ENCODE measurements at regions not wholly inside any gene's neighbourhood (a gene's known extent, or its start where the extent isn't known, plus 50 kb on each side); places are given as distances from the start of the nearest gene placed in this dataset.
A peak's percentile ranks its signal among the peaks of the same experiment; 100 is the strongest.

GRCh38 chr10:62550173-62550572 lies 176.0 kb downstream of the ZNF365 start:
- no peak for TF ChIP-seq CTCF (conservative IDR thresholded peaks at IDR 0.05; ENCODE audit: low read depth)
- POLR2A ChIA-PET (ENCODE audit: low non-redundant PET): no interaction called here
- DNase-seq (ENCODE audit: low spot score): no peak
- CTCF ChIA-PET: no interaction called here
- H3K27ac ChIP-seq: no peak overlapping the region

DNA sequence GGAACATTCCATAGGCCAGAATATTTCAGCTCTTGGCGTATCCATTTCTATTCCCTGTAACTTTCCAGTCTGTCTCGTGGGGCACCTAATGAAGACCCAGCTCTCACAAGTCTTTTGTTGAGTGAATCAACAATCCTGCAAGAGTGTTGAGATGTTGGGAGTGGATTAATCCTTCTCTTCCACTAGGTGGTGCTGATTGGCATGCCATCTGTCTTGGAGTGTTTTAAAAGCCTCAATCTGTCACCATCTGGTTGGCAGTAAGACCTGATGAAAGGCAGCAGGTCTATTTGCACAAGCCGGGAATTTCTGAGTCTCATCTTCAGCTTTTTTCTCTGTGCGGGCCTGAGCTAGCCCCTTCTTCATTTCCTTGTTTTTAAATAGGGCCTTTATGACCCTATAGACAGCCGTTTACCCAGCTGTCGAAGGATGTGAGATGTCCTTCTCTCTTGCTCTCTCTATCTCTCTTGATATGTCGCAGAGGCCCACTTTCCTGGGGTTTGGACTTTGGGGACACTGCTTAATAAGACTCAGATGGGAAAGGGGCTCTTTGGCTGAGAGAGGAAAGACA lies 180.5 kb downstream of the ZNF365 start:
- ChIA-PET POLR2A (ENCODE audit: low non-redundant PET) (no interaction called here), CTCF (interaction anchor here (0.5 to 0.6 kb wide), 2 partner anchors 235 to 1423 kb away, joined by 3 to 4 read pairs; no protein-coding TSS in a partner anchor)
- H3K27ac ChIP-seq: no peak overlapping the region
- 0 out of 2 replicates have a peak, but pooled peaks have one; percentile 16 for TF ChIP-seq CTCF (conservative IDR thresholded peaks at IDR 0.05; ENCODE audit: low read depth)
- DNase-seq (ENCODE audit: low spot score): no peak

- ChIA-PET CTCF (no interaction called here), POLR2A (ENCODE audit: low non-redundant PET) (no interaction called here)
- no peak for TF ChIP-seq CTCF (conservative IDR thresholded peaks at IDR 0.05; ENCODE audit: low read depth)
- no peak overlapping the region for H3K27ac ChIP-seq
- DNase-seq (ENCODE audit: low spot score): no peak
Observed at GRCh38 chr10:62559481-62560200, 185.5 kb downstream of the ZNF365 start.

DNA sequence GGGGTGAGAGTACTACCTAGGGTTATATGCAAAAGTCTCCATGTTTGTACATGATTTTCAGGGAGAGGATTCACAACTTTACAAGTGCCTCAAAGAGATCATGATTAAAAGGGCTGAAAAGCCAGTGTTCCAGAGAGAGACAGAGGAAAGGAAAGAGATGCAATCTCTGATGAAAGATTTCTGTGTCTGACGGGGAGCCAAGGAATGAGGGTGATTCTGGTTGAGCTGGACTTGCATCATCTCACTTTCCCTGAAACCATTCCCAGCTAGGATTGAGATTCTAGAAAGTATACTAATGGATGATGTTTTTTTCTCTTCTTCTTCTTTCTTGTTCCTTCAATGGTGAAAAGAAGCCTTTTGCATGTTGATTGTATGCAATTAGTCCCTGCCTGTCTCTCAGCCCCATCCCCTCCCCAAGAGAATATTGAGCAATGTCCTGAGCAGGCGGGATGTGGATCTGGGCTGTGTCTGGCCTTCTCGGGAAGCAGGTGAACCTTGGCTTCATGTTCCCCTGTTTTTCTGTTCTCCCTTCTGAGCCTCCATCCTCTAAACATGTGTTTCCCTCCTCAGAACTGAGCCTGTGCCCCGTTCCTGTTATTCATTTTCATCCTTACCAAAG lies 186.1 kb downstream of the ZNF365 start:
- CTCF ChIA-PET: no interaction called here

DNA sequence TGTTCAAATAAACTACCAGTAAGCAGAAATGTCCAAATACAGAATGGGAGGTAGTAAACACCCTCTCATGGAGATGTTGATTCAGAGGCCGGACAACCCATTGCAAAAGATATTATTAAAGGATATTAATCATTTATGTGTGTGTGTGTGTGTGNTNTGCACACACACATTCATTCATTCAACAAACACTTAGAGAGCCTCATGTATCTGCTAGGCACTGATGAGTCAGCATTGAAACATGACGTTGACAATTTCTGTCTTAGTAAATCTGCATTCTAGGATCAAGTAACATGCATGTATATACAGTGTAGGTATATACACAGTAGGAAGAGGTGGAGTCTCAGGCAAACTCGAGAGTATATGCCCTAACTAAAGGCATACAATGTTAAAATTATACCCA lies 187.0 kb downstream of the ZNF365 start:
- ChIA-PET CTCF (no interaction called here), POLR2A (ENCODE audit: low non-redundant PET) (no interaction called here)
- no peak for TF ChIP-seq CTCF (conservative IDR thresholded peaks at IDR 0.05; ENCODE audit: low read depth)
- H3K27ac ChIP-seq: no peak overlapping the region
- DNase-seq (ENCODE audit: low spot score): no peak

More for the DNA sequence above, 186.1 kb downstream of the ZNF365 start:
- no peak for DNase-seq (ENCODE audit: low spot score)
- POLR2A ChIA-PET (ENCODE audit: low non-redundant PET): no interaction called here
- H3K27ac ChIP-seq: no peak overlapping the region
- no peak for TF ChIP-seq CTCF (conservative IDR thresholded peaks at IDR 0.05; ENCODE audit: low read depth)

GRCh38 chr10:62562101-62562500 lies 187.9 kb downstream of the ZNF365 start:
- POLR2A ChIA-PET (ENCODE audit: low non-redundant PET): no interaction called here
- CTCF ChIA-PET: interaction anchor here (0.6 kb wide), 2 partner anchors 182 to 581 kb away, joined by 3 read pairs; no protein-coding TSS in a partner anchor
- H3K27ac ChIP-seq: no peak overlapping the region
- no peak for DNase-seq (ENCODE audit: low spot score)
- TF ChIP-seq CTCF (conservative IDR thresholded peaks at IDR 0.05; ENCODE audit: low read depth): no peak

All from RWPE1 (cell line).